PC-9 (cell line): ENCODE measurements at regions not wholly inside any gene's neighbourhood (a gene's known extent, or its start where the extent isn't known, plus 50 kb on each side); places are given as distances from the start of the nearest gene placed in this dataset.

Experiments
- CTCF ChIP-seq: fragments of 200-600 bp; sonication (generic); conservative IDR thresholded peaks from 2 replicates; pipeline ENCODE4 v1.6.1; 2017; ENCODE audit warnings: mixed run types, antibody characterized with exemption, mild to moderate bottlenecking, moderate library complexity
- EZH2 ChIP-seq: fragments of 200-600 bp; sonication (generic); IDR thresholded peaks from 2 replicates; pipeline ENCODE4 v1.8.0; 2017; ENCODE audit warnings: antibody characterized with exemption, low read depth

DNA sequence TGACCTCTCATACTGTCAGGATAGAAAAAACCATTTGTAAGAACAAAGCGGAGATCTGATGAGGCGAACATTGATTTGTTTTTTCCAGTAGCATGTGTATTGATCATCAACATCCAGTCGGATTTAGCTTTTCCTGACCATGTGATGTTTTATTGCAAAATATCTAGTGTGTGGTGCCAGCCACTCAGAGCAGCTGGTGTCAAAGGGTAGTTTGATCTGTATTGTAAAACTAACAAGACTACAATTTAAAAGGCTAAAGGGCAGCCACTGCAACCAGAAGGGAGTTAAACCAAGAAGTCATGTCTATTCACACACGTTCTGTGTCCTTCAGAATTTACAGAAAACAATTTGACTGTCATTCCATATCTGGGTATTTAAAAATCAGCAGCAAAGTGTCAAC, 719.0 kb upstream of the FRG1 start:
- no peak for TF ChIP-seq CTCF
- TF ChIP-seq EZH2 = no peak
